ENCODE measurements at regions not wholly inside any gene's neighbourhood (a gene's known extent, or its start where the extent isn't known, plus 50 kb on each side); places are given as distances from the start of the nearest gene placed in this dataset.
A peak's percentile ranks its signal among the peaks of the same experiment; 100 is the strongest.

- H3K27me3 Mint-ChIP-seq = peaks cover 0 to 10% of the 10 kb centered on the region in 2 donors
- no peaks in the 10 kb centered on the region for H3K36me3 Mint-ChIP-seq
- H3K9me3 Mint-ChIP-seq = no peaks in the 10 kb centered on the region
- ATAC-seq = no peak
- H3K4me1 Mint-ChIP-seq (ENCODE audit: low read depth in 2 of 2) = peaks cover 7 to 8% of the 10 kb centered on the region in 2 donors
- H3K4me3 Mint-ChIP-seq = no peak overlapping the region
- H3K27ac Mint-ChIP-seq = no peak overlapping the region
- DNase-seq (ENCODE audit: low spot score) = no peak
Observed at GRCh38 chr9:694092-694402, 147.4 kb upstream of the DMRT1 start.

- ATAC-seq (no peak), DNase-seq (ENCODE audit: low spot score) (no peak)
- Mint-ChIP-seq H3K4me3 (no peak overlapping the region), H3K9me3 (no peaks in the 10 kb centered on the region), H3K27me3 (peaks cover 0 to 10% of the 10 kb centered on the region in 2 donors), H3K36me3 (no peaks in the 10 kb centered on the region), H3K27ac (no peak overlapping the region), H3K4me1 (ENCODE audit: low read depth in 2 of 2) (peaks cover 7 to 8% of the 10 kb centered on the region in 2 donors)
Observed at GRCh38 chr9:694403-695154, 146.9 kb upstream of the DMRT1 start.

- no peaks in the 10 kb centered on the region for H3K9me3 Mint-ChIP-seq
- no peak for ATAC-seq
- peaks cover 0 to 12% of the 10 kb centered on the region in 2 donors for H3K27me3 Mint-ChIP-seq
- no peaks in the 10 kb centered on the region for H3K36me3 Mint-ChIP-seq
- H3K27ac Mint-ChIP-seq = no peak overlapping the region
- H3K4me1 Mint-ChIP-seq (ENCODE audit: low read depth in 2 of 2) = peaks cover 7 to 8% of the 10 kb centered on the region in 2 donors
- no peak for DNase-seq (ENCODE audit: low spot score)
- H3K4me3 Mint-ChIP-seq = no peak overlapping the region
Observed at GRCh38 chr9:695252-695651, 146.2 kb upstream of the DMRT1 start.

DNA sequence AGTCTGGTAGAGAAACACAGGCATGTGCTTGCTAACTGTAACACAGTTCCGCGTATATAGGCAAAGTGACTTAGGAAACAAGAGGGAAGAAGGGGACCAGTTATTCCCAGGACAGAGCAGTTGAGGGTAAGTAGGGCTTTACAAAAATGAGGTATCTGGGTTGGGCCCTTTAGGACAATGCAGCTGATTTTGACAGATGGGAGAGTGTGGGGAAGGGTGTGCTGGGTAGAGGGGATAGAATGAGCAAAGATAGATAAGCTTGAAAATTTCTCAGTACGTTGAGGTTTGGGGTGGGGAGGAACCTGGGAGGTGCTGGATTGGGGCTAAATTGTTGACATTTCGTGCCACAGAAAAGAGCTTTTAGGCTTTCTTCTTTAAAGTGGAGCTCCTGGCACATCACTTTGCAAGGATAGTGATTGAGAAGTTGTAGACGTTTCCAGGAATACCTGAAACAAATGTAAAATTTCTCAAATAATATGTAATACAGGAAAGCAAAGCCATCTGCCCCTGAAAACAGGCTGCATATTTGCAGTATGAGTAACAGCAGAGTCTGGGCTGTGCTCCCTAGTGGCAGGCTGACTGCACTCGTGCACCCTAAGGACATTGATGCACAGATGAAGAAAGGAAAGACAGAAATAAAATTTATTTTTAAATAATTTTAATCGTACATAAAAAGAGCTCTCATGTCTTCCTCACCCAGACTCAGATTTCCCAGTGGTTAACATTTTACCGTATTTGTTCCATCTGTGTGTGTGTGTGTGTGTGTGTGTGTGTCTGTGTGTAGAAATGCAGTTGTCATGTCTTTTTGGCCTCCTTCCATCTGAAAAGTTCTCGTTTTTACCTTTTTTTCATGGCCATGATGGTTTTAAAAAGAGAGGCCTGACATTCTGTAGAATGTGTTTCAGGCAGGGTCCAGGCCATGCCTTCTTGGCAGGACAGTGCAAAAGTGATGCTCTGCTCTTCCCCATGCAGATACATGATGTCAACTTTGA, 144.9 kb upstream of the DMRT1 start:
- Mint-ChIP-seq H3K27ac (no peak overlapping the region), H3K36me3 (no peaks in the 10 kb centered on the region), H3K27me3 (peaks cover 0 to 10% of the 10 kb centered on the region in 2 donors), H3K9me3 (no peaks in the 10 kb centered on the region), H3K4me3 (no peak overlapping the region), H3K4me1 (ENCODE audit: low read depth in 2 of 2) (peaks cover 7 to 8% of the 10 kb centered on the region in 2 donors)
- ATAC-seq (no peak), DNase-seq (ENCODE audit: low spot score) (no peak)

DNA sequence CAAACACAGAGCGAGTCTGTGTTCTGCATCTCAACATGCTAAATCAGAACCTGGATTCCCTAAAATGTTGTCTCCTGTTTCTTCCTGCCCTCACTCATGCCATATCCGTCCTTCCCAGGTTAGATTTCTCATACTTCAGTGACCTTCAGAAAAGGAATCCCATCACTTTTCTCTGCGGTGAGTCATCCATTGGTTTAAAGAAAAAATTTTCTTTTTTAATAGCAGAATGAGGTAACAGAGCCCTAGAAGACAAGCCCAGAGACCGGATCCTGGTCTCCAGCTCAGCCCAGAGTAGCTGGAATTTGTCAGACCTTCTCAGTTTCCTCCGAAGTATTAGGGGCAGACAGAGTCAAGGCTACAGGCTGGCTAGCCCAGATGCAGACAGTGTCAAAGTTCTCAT, 143.2 kb upstream of the DMRT1 start:
- DNase-seq (ENCODE audit: low spot score) = no peak
- peaks cover 5 to 8% of the 10 kb centered on the region in 2 donors for H3K4me1 Mint-ChIP-seq (ENCODE audit: low read depth in 2 of 2)
- no peak overlapping the region for H3K4me3 Mint-ChIP-seq
- H3K27ac Mint-ChIP-seq = no peak overlapping the region
- H3K36me3 Mint-ChIP-seq = no peaks in the 10 kb centered on the region
- H3K9me3 Mint-ChIP-seq = no peaks in the 10 kb centered on the region
- no peak for ATAC-seq
- peaks cover 0 to 10% of the 10 kb centered on the region in 2 donors for H3K27me3 Mint-ChIP-seq

- ATAC-seq = no peak
- Mint-ChIP-seq H3K27ac (no peak overlapping the region), H3K27me3 (peaks cover 0 to 10% of the 10 kb centered on the region in 2 donors), H3K36me3 (no peaks in the 10 kb centered on the region), H3K4me1 (ENCODE audit: low read depth in 2 of 2) (peaks cover 0 to 6% of the 10 kb centered on the region in 2 donors), H3K4me3 (no peak overlapping the region), H3K9me3 (no peaks in the 10 kb centered on the region)
- no peak for DNase-seq (ENCODE audit: low spot score)
Observed at GRCh38 chr9:698954-699353, 142.5 kb upstream of the DMRT1 start.

- peaks cover 0 to 6% of the 10 kb centered on the region in 2 donors for H3K4me1 Mint-ChIP-seq (ENCODE audit: low read depth in 2 of 2)
- no peak for ATAC-seq
- H3K4me3 Mint-ChIP-seq = no peak overlapping the region
- no peaks in the 10 kb centered on the region for H3K36me3 Mint-ChIP-seq
- H3K27me3 Mint-ChIP-seq = peaks cover 0 to 10% of the 10 kb centered on the region in 2 donors
- H3K27ac Mint-ChIP-seq = no peak overlapping the region
- H3K9me3 Mint-ChIP-seq = no peaks in the 10 kb centered on the region
- DNase-seq (ENCODE audit: low spot score) = no peak
Observed at GRCh38 chr9:699396-699795, 142.1 kb upstream of the DMRT1 start.

DNA sequence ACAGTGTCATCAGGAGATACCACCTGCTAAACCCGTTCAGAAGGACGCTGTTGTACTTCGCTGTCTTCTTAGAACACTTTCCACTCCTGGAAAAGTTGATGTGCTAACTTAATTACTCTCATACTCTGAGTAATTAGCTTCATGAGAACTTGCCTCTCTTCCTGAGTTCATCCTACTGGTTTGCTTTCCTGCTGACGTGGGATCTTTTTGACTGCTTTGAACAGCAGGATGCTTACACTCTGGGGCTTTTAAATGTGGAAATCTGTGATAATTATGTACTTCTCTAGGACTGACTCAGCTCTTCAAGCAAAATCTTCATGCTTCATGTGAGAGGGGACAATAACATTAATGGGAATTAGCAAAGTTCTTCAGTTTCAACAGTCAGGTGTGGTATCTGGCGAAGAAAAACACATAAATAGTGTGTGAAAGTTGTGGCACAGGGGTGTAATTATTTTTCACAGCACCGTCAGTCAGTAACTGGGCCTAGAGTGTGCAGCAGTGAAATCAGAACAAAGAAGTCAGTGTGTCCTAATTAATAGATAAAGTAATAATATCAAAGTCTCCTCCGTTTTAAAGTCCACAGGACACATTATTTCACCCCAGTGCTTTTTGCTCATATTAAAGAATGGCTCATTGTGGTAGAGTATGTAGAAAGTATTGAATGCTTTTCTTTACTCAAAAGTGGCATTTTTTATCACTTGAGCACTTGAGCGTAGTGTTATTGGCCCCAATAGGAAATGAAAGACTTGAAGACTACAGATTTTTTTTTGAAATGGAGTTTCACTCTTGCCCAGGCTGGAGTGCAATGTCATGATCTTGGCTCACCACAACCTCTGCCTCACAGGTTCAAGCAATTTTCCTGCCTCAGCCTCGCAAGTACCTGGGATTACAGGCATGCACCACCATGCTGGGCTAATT, 140.9 kb upstream of the DMRT1 start:
- no peak for ATAC-seq
- no peaks in the 10 kb centered on the region for H3K9me3 Mint-ChIP-seq
- no peak overlapping the region for H3K4me3 Mint-ChIP-seq
- H3K27ac Mint-ChIP-seq = no peak overlapping the region
- H3K4me1 Mint-ChIP-seq (ENCODE audit: low read depth in 2 of 2) = peaks cover 0 to 3% of the 10 kb centered on the region in 2 donors
- H3K36me3 Mint-ChIP-seq = no peaks in the 10 kb centered on the region
- H3K27me3 Mint-ChIP-seq = peaks cover 0 to 6% of the 10 kb centered on the region in 2 donors
- DNase-seq (ENCODE audit: low spot score) = no peak

DNA sequence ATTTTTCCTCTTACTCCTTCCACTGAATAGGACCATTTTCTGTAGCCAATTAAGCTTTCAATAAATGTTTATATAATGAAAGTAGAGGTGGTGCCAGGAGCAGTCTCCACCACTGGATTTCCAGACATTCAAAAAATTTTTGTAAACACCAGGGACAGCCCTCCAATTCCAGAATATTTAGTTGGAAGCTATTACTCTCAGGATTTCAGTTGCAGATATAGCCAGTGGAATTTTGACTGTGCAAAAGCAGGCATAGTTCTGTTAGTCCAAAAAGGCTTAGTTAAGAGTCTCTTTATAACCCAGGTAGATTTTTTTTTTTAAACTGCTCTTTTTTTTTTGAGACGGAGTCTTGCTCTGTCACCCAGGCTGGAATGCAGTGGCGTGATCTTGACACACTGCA, 138.1 kb upstream of the DMRT1 start:
- Mint-ChIP-seq H3K36me3 (no peaks in the 10 kb centered on the region), H3K9me3 (no peaks in the 10 kb centered on the region), H3K4me3 (no peak overlapping the region), H3K4me1 (ENCODE audit: low read depth in 2 of 2) (peaks cover 5 to 10% of the 10 kb centered on the region in 2 donors), H3K27ac (no peak overlapping the region), H3K27me3 (peaks cover 7 to 12% of the 10 kb centered on the region in 2 donors)
- ATAC-seq = no peak
- DNase-seq (ENCODE audit: low spot score) = no peak

- H3K36me3 Mint-ChIP-seq = no peaks in the 10 kb centered on the region
- H3K27me3 Mint-ChIP-seq = peaks cover 7 to 12% of the 10 kb centered on the region in 2 donors
- no peaks in the 10 kb centered on the region for H3K9me3 Mint-ChIP-seq
- H3K27ac Mint-ChIP-seq = peak overlapping the region in 1 of 2 donors; percentile 73
- peak overlapping the region; percentile 96 for H3K4me3 Mint-ChIP-seq
- H3K4me1 Mint-ChIP-seq (ENCODE audit: low read depth in 2 of 2) = peaks cover 5 to 10% of the 10 kb centered on the region in 2 donors
- DNase-seq (ENCODE audit: low spot score) = no peak
- ATAC-seq = no peak
Observed at GRCh38 chr9:706073-706472, 135.4 kb upstream of the DMRT1 start.

- H3K27me3 Mint-ChIP-seq = peaks cover 7 to 12% of the 10 kb centered on the region in 2 donors
- DNase-seq (ENCODE audit: low spot score) = no peak
- no peaks in the 10 kb centered on the region for H3K36me3 Mint-ChIP-seq
- peak; percentile 75 to 78 for ATAC-seq
- peak overlapping the region; percentile 96 for H3K4me3 Mint-ChIP-seq
- H3K27ac Mint-ChIP-seq = peak overlapping the region; percentile 47 to 73
- H3K9me3 Mint-ChIP-seq = no peaks in the 10 kb centered on the region
- peaks cover 5 to 10% of the 10 kb centered on the region in 2 donors for H3K4me1 Mint-ChIP-seq (ENCODE audit: low read depth in 2 of 2)
Observed at GRCh38 chr9:706606-707459, 134.7 kb upstream of the DMRT1 start.

- peak overlapping the region; percentile 41 for H3K4me3 Mint-ChIP-seq
- H3K27me3 Mint-ChIP-seq = peaks cover 7 to 12% of the 10 kb centered on the region in 2 donors
- no peak overlapping the region for H3K27ac Mint-ChIP-seq
Observed at GRCh38 chr9:708182-708550, 133.3 kb upstream of the DMRT1 start.

More at GRCh38 chr9:708182-708550, 133.3 kb upstream of the DMRT1 start:
- no peak for DNase-seq (ENCODE audit: low spot score)
- no peaks in the 10 kb centered on the region for H3K36me3 Mint-ChIP-seq
- H3K9me3 Mint-ChIP-seq = no peaks in the 10 kb centered on the region
- peaks cover 5 to 10% of the 10 kb centered on the region in 2 donors for H3K4me1 Mint-ChIP-seq (ENCODE audit: low read depth in 2 of 2)
- ATAC-seq = no peak

Data from natural killer cell treated with Interleukin-12 subunit alpha and Interleukin-12 subunit beta and Interleukin-15 and Interleukin-18, amount 100 ng/mL, for 72 hours (primary cell).